Lung (tissue), 11 donors: ENCODE measurements at regions not wholly inside any gene's neighbourhood (a gene's known extent, or its start where the extent isn't known, plus 50 kb on each side); places are given as distances from the start of the nearest gene placed in this dataset.
"Not testable (repeated sequence)": the region's sequence is repeated elsewhere in the genome, so short reads cannot be mapped to it uniquely, and the experiment has no call there.

Source experiments
- ATAC-seq: fragments of 200-7000 bp; cut with Tn5 transposase; one replicate; pipeline ENCODE4 v1.9.1; 2020; ENCODE audit warnings: moderate number of reproducible peaks; ENCODE audit not compliant: insufficient read depth, low FRiP score
- DNase-seq, 3 donors: peaks; one replicate each; pipeline ENCODE4 v3.0.0-alpha.2; 2013 to 2017
- H3K27ac ChIP-seq, 2 donors: one replicate each; pipeline ENCODE4 v1.5.1; 2013; ENCODE audit warnings: mild to moderate bottlenecking in 2 of 2, moderate library complexity in 2 of 2, control low read depth in 1 of 2, inconsistent platforms in 1 of 2, low read depth in 1 of 2, low read length in 1 of 2
- H3K27me3 ChIP-seq, 3 donors: one replicate each; pipeline ENCODE4 v1.5.1; 2013; ENCODE audit warnings: low read length in 2 of 3; ENCODE audit not compliant: control insufficient read depth in 3 of 3, insufficient read depth in 3 of 3
- H3K36me3 ChIP-seq, 4 donors: one replicate each; pipeline ENCODE4 v1.5.1; 2013; ENCODE audit warnings: low read length in 4 of 4, mild to moderate bottlenecking in 1 of 4, moderate library complexity in 1 of 4; ENCODE audit not compliant: control insufficient read depth in 4 of 4, insufficient read depth in 4 of 4
- H3K4me1 ChIP-seq, 5 donors: one replicate each; pipeline ENCODE4 v1.5.1; 2013; ENCODE audit warnings: low read length in 5 of 5, mild to moderate bottlenecking in 2 of 5, moderate library complexity in 1 of 5; ENCODE audit not compliant: control insufficient read depth in 5 of 5, insufficient read depth in 5 of 5
- H3K4me3 ChIP-seq: one replicate; pipeline ENCODE4 v1.5.1; 2013; ENCODE audit warnings: mild to moderate bottlenecking, control low read depth, moderate library complexity
- H3K9ac ChIP-seq, 2 donors: one replicate each; pipeline ENCODE4 v1.5.1; 2013; ENCODE audit warnings: low read length in 2 of 2, control low read depth in 1 of 2; ENCODE audit not compliant: insufficient read depth in 1 of 2
- H3K9me3 ChIP-seq, 4 donors: one replicate each; pipeline ENCODE4 v1.5.1; 2013; ENCODE audit warnings: low read length in 3 of 4, mild to moderate bottlenecking in 1 of 4, moderate library complexity in 1 of 4; ENCODE audit not compliant: control insufficient read depth in 4 of 4, insufficient read depth in 3 of 4
- WGBS, 2 donors: extraction: QIAGEN DNeasy Blood & Tissue Kit; methylation state at CpG; one replicate each; pipeline ENCODE4 v1.1.7; 2013; 5-methylcytosine and 5-hydroxymethylcytosine counted together
- TF ChIP-seq, protein P1 (sequence below): IDR thresholded peaks from 2 replicates; pipeline ENCODE4 v1.5.1; 2012; ENCODE audit warnings: mild to moderate bottlenecking; ENCODE audit errors: control extremely low read depth, extremely low read depth
- donor health status: control.
- donor health status: control.
- donor health status: Bipolar disorder and iron deficiency.
- donor health status: healthy.
- donor health status: DM: yes; HTN: yes; CAD: no.

DNA sequence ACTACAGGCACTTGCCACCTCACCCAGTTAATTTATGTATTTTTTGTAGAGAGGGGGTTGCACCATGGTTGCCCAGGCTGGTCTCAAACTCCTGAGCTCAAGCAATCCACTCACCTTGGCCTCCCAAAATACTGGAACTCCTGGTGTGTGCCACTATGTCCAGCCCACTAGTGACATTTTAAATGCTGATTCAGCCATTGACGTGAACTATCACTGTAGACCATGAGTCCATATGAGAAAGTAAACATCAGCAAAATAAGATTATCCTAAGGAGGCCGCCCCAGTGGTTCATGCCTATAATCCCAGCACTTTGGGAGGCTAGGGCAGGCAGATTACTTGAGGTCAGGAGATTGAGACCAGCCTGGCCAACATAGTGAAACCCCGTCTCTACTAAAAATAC is 488.1 kb upstream of the EDIL3 start:
- ATAC-seq (no peak), DNase-seq (no peak)
- Histone ChIP-seq H3K9me3 (no peaks in the 10 kb centered on the region), H3K36me3 (no peaks in the 10 kb centered on the region), H3K27me3 (no peaks in the 10 kb centered on the region), H3K4me3 (no peak overlapping the region), H3K4me1 (peaks cover 0 to 15% (median 2%) of the 10 kb centered on the region in 5 donors), H3K27ac (no peak overlapping the region), H3K9ac (no peak overlapping the region)
- 80% methylated on average over 3 of the region's 3 CpGs for WGBS, 2 donors
- TF ChIP-seq, protein P1, sequence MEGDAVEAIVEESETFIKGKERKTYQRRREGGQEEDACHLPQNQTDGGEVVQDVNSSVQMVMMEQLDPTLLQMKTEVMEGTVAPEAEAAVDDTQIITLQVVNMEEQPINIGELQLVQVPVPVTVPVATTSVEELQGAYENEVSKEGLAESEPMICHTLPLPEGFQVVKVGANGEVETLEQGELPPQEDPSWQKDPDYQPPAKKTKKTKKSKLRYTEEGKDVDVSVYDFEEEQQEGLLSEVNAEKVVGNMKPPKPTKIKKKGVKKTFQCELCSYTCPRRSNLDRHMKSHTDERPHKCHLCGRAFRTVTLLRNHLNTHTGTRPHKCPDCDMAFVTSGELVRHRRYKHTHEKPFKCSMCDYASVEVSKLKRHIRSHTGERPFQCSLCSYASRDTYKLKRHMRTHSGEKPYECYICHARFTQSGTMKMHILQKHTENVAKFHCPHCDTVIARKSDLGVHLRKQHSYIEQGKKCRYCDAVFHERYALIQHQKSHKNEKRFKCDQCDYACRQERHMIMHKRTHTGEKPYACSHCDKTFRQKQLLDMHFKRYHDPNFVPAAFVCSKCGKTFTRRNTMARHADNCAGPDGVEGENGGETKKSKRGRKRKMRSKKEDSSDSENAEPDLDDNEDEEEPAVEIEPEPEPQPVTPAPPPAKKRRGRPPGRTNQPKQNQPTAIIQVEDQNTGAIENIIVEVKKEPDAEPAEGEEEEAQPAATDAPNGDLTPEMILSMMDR = no peak

DNA sequence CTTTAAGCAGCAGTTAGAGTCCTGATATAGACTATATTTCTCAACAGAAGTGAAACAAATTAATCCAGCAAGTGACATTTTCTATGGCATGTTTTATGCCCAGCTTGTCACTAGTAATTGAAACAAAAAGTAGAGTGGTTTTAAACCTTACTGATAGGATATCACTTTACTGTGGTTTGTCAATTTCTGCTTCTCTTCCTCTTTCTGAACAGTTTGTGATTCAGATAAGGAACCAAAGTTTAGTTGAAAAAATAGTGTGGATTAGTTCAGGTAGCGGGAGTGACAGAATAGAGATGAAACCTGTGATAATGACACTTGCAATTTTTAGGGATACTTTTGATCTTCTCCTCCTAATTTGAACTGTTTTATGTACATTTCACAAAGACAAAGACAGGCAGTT is 485.7 kb upstream of the EDIL3 start:
- Histone ChIP-seq H3K9ac (no peak overlapping the region), H3K27me3 (no peaks in the 10 kb centered on the region), H3K27ac (no peak overlapping the region), H3K4me3 (no peak overlapping the region), H3K36me3 (no peaks in the 10 kb centered on the region), H3K9me3 (no peaks in the 10 kb centered on the region), H3K4me1 (peaks cover 0 to 23% (median under 1%) of the 10 kb centered on the region in 5 donors)
- ATAC-seq = no peak
- TF ChIP-seq, protein P1 = no peak
- no peak for DNase-seq
- 2 to 20% methylated on average over 1 of the region's 1 CpG for WGBS, 2 donors

DNA sequence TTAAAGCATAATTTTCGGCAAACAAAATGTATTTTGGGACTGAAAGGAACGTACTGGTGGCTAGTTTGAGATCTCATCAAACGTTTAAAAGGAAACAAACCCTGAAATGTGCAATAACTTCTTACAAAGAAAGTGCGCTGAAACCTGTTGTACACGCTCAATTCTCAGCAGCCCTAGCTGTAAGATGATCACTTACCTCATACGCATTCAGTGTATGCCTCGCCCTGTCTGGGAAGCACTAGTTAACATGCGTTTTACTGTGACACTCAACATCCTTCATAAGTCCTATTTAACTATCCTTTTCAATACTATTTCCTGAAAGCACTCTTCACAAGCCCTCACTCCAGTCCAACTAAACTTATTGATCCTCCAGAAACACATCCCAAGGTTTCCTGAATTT is 485.0 kb upstream of the EDIL3 start:
- no peak overlapping the region for H3K4me3 ChIP-seq
- no peaks in the 10 kb centered on the region for H3K9me3 ChIP-seq
- ATAC-seq = no peak
- peaks cover 0 to 19% (median 0%) of the 10 kb centered on the region in 5 donors for H3K4me1 ChIP-seq
- H3K27ac ChIP-seq = no peak overlapping the region
- no peaks in the 10 kb centered on the region for H3K27me3 ChIP-seq
- DNase-seq = no peak
- no peaks in the 10 kb centered on the region for H3K36me3 ChIP-seq
- WGBS, 2 donors = 78 to 90% methylated on average over 8 of the region's 8 CpGs
- H3K9ac ChIP-seq = no peak overlapping the region
- TF ChIP-seq, protein P1 = no peak

DNA sequence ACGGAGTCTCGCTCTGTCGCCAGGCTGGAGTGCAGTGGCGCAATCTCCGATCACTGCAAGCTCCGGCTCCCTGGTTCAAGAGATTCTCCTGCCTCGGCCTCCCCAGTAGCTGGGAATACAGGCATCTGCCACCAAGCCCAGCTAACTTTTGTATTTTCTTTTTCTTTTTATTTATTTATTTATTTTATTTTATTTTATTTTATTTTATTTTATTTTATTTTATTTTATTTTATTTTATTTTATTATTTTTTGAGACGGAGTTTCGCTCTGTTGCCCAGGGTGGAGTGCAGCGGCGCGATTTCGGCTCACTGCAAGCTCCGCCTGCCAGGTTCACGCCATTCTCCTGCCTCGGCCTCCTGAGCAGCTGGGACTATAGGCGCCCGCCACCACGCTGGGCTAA is 479.3 kb upstream of the EDIL3 start:
- H3K27me3 ChIP-seq, H3K36me3 ChIP-seq, H3K4me1 ChIP-seq, H3K9me3 ChIP-seq, H3K4me3 ChIP-seq, H3K27ac ChIP-seq, H3K9ac ChIP-seq, ATAC-seq, DNase-seq: not testable (repeated sequence)
- WGBS, 2 donors = 91 to 92% methylated on average over 19 of the region's 19 CpGs
